ENCODE measurements at regions not wholly inside any gene's neighbourhood (a gene's known extent, or its start where the extent isn't known, plus 50 kb on each side); places are given as distances from the start of the nearest gene placed in this dataset.
A peak's percentile ranks its signal among the peaks of the same experiment; 100 is the strongest.

DNA sequence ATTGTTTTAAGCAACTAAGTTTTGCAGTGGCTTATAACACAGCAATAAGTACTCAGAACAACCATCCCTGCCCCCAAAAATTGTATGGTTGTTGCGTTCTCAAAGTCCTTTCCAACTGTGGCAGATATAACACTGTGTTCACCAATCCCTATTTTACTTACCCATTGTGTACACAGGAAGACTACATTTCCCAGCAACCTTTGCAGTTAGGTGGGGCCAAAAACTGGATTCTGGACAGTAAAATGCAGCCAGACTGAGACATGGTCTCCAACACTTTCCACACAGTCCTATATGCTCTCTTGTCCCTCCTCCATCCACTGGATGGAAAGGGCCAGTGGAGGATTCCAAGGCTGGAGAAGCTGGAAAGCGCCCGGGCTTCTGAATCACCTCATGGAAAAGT, 523.6 kb downstream of the BCOR start:
- Mint-ChIP-seq H3K27ac (no peak overlapping the region), H3K9me3 (no peaks in the 10 kb centered on the region), H3K36me3 (ENCODE audit: low read depth) (no peaks in the 10 kb centered on the region), H3K4me3 (no peak overlapping the region), H3K27me3 (ENCODE audit: low read depth) (peaks cover 6% of the 10 kb centered on the region), H3K4me1 (peaks cover 33% of the 10 kb centered on the region)
- TF ChIP-seq, protein P1, sequence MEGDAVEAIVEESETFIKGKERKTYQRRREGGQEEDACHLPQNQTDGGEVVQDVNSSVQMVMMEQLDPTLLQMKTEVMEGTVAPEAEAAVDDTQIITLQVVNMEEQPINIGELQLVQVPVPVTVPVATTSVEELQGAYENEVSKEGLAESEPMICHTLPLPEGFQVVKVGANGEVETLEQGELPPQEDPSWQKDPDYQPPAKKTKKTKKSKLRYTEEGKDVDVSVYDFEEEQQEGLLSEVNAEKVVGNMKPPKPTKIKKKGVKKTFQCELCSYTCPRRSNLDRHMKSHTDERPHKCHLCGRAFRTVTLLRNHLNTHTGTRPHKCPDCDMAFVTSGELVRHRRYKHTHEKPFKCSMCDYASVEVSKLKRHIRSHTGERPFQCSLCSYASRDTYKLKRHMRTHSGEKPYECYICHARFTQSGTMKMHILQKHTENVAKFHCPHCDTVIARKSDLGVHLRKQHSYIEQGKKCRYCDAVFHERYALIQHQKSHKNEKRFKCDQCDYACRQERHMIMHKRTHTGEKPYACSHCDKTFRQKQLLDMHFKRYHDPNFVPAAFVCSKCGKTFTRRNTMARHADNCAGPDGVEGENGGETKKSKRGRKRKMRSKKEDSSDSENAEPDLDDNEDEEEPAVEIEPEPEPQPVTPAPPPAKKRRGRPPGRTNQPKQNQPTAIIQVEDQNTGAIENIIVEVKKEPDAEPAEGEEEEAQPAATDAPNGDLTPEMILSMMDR (IDR thresholded peaks at IDR 0.05; ENCODE audit: unreplicated experiment in 3 of 3) = no peak

DNA sequence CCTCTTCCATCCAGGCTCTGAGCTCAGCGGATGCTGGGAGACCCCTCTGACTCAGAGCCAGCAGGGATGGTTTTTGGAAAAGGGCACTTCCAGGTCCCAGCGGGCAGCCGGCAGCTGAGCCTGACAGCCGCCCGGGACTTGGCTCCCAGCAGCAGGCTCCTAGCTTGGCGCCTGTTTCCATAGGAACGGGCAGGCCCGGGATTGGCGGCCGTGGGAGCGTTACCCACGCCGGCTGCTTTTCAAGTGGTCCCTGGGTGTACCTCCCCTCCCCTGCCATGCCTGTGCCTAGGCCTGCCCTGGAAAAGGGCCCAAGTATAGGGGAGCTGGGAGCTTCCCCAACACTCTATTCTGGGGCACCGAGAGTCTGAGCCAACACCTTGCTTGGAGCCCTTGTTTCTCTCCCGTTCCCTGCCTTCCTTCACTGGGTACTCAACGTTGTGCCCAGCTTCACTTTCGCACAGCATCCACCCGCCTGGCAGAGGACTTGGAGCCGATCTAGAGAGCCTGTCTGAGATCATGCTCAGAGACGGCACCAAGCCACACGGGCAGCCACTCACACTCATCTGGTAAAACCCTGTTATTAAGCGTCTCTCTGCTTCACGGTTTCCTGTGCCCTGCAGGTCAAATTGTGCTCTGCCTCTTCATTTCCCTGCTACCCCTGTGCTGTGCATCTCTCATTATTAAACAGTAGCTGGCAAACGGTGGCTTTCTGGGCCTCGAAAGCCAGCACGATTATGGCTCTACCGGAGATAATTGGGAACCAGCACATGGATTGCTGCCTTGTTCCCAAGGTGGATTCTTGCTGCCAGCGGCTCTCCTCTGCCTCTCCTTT, 521.5 kb downstream of the BCOR start:
- no peaks in the 10 kb centered on the region for H3K9me3 Mint-ChIP-seq
- TF ChIP-seq, protein P1 (IDR thresholded peaks at IDR 0.05; ENCODE audit: unreplicated experiment in 3 of 3) = no peak
- peaks cover 6% of the 10 kb centered on the region for H3K27me3 Mint-ChIP-seq (ENCODE audit: low read depth)
- H3K4me3 Mint-ChIP-seq = no peak overlapping the region
- peak overlapping the region; percentile 49 to 89 (median 87) for H3K27ac Mint-ChIP-seq
- H3K4me1 Mint-ChIP-seq = peaks cover 37% of the 10 kb centered on the region
- no peaks in the 10 kb centered on the region for H3K36me3 Mint-ChIP-seq (ENCODE audit: low read depth)

DNA sequence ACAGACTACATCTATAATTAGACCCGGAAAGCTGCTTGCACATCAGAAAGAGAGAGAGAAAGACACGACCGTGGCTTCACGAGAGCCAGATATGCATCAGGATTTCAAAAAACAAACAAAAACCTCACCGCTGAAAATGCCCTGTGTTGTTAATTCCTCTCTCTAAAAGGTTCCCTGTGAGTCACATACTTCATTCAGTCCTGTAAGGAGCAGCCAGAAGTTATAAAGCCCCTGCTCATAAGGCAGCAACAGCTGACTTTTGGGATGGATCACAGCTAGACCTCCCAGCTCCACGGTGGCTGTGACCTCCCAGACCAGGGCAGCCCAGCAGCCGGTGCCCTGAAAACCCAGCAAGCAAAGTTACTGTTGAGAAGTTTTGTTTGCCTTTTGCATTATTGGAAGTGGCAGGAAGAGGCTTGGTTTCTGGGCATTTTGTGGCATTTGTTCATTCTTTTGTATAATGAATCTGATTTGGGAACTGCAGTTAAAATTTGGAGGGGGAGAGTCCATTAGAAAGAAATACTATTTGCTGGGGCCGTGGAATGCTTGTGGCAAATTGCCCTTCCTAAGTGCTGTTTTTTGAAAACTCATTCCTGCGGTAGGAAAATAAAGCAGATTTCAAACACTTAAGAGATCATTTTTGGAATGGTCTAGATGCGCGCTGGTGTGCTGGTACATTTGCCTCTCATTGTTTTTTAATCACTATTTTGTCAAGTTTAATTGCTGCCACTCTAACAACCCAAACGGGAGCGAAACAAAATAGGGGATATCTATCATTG, 520.4 kb downstream of the BCOR start:
- Mint-ChIP-seq H3K36me3 (ENCODE audit: low read depth) (no peaks in the 10 kb centered on the region), H3K4me1 (peaks cover 38% of the 10 kb centered on the region), H3K4me3 (peak overlapping the region in 1 of 3 experiments; percentile 20), H3K9me3 (no peaks in the 10 kb centered on the region), H3K27ac (peak overlapping the region; percentile 55 to 89 (median 87)), H3K27me3 (ENCODE audit: low read depth) (peaks cover 6% of the 10 kb centered on the region)
- TF ChIP-seq, protein P1 (IDR thresholded peaks at IDR 0.05; ENCODE audit: unreplicated experiment in 3 of 3) = no peak

DNA sequence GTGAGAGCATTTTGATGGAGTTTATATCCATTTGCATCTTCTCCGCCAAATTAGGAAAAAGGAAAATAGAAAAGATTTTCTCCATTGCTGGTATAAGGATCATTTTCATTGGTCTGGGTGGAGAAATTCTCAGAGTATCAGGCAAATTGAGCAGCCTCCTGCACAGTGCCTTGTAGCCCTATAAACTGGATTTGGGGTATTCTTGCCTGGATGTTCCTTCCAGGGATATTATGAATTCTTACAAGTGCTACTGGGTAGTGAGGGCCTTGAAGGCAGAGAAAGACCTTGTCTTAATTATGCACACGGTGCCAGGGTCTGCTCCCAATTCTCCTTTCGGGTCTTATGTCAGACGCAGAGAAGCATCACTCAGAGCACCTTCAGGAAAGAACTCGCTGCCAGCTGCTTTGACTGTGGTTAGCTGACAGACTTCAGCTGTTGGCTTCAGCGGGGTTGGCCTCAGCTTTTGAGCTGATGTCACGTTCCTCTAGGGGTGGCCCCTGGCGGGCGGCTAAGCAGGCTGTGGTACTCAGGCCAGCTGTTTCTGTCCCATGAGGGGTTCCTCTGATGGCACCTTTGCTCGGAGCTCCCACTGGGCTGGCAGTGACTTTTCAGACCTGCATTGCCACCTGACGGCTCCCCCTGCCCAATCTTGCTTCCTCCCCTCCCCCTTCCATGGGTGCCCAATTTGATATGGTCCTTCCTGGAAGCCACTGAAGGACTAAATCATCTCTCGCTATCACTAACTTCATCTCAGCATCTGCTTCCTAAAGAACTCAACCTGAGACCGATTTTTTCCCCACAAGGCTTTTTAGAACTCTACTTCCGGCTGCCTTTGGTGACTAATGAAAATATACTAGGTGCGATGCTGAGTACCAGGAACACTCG, 519.5 kb downstream of the BCOR start:
- H3K9me3 Mint-ChIP-seq = no peaks in the 10 kb centered on the region
- H3K4me1 Mint-ChIP-seq = peaks cover 42% of the 10 kb centered on the region
- H3K27ac Mint-ChIP-seq = peak overlapping the region; percentile 55 to 89 (median 87)
- TF ChIP-seq, protein P1 (IDR thresholded peaks at IDR 0.05; ENCODE audit: unreplicated experiment in 3 of 3) = no peak
- H3K27me3 Mint-ChIP-seq (ENCODE audit: low read depth) = peaks cover 6% of the 10 kb centered on the region
- no peak overlapping the region for H3K4me3 Mint-ChIP-seq
- no peaks in the 10 kb centered on the region for H3K36me3 Mint-ChIP-seq (ENCODE audit: low read depth)

DNA sequence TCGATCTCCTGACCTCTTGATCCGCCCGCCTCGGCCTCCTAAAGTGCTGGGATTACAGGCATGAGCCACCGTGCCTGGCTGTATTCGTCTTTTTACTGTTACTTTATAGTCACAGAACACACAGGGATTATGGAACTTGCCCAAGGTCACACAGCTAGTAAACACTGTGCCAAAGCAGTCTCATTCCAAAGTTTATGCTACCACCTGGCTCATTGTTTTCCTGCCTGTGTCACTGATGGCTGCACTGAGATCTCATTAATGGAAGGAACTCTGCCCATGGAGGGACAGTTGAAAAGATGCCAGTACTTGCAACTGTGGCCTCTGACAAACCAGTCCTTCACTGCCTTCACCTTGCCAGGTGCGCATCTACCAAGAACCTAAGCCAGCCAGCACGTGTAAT, 517.7 kb downstream of the BCOR start:
- H3K27me3 Mint-ChIP-seq (ENCODE audit: low read depth) = peaks cover 10% of the 10 kb centered on the region
- H3K27ac Mint-ChIP-seq = no peak overlapping the region
- H3K36me3 Mint-ChIP-seq (ENCODE audit: low read depth) = no peaks in the 10 kb centered on the region
- TF ChIP-seq, protein P1 (IDR thresholded peaks at IDR 0.05; ENCODE audit: unreplicated experiment in 3 of 3) = no peak
- H3K4me3 Mint-ChIP-seq = no peak overlapping the region
- peaks cover 42% of the 10 kb centered on the region for H3K4me1 Mint-ChIP-seq
- H3K9me3 Mint-ChIP-seq = no peaks in the 10 kb centered on the region

Measured in nephron (organoid).